ENCODE measurements at regions not wholly inside any gene's neighbourhood (a gene's known extent, or its start where the extent isn't known, plus 50 kb on each side); places are given as distances from the start of the nearest gene placed in this dataset.

DNA sequence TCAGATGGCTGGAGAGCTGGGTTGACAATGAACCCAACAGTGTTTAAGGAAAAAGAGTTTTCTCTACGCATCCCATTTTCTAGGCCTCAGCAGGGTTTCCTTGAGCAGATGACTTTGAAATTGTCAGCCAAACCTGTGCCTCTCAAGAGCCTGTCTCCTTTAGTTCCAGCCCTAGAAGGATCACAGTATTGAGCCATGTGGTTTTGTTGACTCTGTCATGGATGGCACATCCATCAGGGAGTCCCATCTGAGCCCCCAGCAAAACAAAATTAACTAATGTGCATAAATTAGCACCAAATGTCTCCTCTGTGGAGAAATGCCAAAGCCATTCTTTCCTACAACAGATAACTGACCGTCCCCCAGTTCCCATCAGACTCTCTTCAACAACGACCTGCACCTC, 103.8 kb upstream of the BLID start:
- no peak overlapping the region for H4K8ac ChIP-seq (ENCODE audit: extremely low read depth, insufficient read depth, low read length)
- H2BK15ac ChIP-seq (ENCODE audit: low read length), result no peak overlapping the region
- H2AFZ ChIP-seq (ENCODE audit: low read length), result no peak overlapping the region
- no peak overlapping the region for H2AK5ac ChIP-seq (ENCODE audit: low read depth, low read length)
- no peak overlapping the region for H3K9ac ChIP-seq (replicated peaks in 1 of 4; ENCODE audit: extremely low read depth in 1 of 4, low read depth in 3 of 4, low read length in 3 of 4)
- no peak overlapping the region for H2BK20ac ChIP-seq (ENCODE audit: low read length)
- 88% methylated on average over 3 of the region's 3 CpGs; no CpG with 5 or more reads in 1 of the 2 experiments for WGBS, 2 experiments (ENCODE audit: extremely low coverage in 1 of 2, insufficient coverage in 1 of 2, insufficient read length in 1 of 2, insufficient replicate concordance in 2 of 2, low coverage in 1 of 2, low lambda C conversion rate in 2 of 2, missing lambda C conversion rate in 1 of 2)
- no peaks in the 10 kb centered on the region for H3K23me2 ChIP-seq (ENCODE audit: low read depth, low read length)
- ChIA-PET POLR2A (ENCODE audit: partially characterized antibody) (no interaction called here), CTCF (ENCODE audit: partially characterized antibody) (interaction anchor here (0.6 to 2.5 kb wide), 3 partner anchors 16 to 174 kb away, joined by 3 to 9 read pairs (median 3); no protein-coding TSS in a partner anchor)
- no peak overlapping the region for H2BK120ac ChIP-seq (replicated peaks; ENCODE audit: low read depth, low read length)
- no peak overlapping the region for H3K4me3 ChIP-seq (ENCODE audit: extremely low read depth in 1 of 4, insufficient read depth in 2 of 4, low read depth in 3 of 4, low read length in 4 of 4)
- no peak overlapping the region for H3K4ac ChIP-seq (replicated peaks; ENCODE audit: insufficient read length, low read depth, low read length)
- H3K79me2 ChIP-seq (ENCODE audit: control insufficient read depth in 1 of 2, insufficient read depth in 2 of 2, low read length in 2 of 2), result no peaks in the 10 kb centered on the region
- no peaks in the 10 kb centered on the region for H4K20me1 ChIP-seq (replicated peaks in 1 of 2; ENCODE audit: control insufficient read depth in 1 of 2, insufficient read depth in 2 of 2, low read length in 2 of 2)
- FAIRE-seq (no peak), DNase-seq (ENCODE audit: low read depth in 1 of 2, low spot score in 2 of 2) (no peak)
- H3K4me2 ChIP-seq (ENCODE audit: insufficient read depth in 1 of 2, low read depth in 2 of 2, low read length in 2 of 2), result no peak overlapping the region
- no peak overlapping the region for H3K18ac ChIP-seq (ENCODE audit: extremely low read depth, low read length)
- no peaks in the 10 kb centered on the region for H3K79me1 ChIP-seq (ENCODE audit: low read depth, low read length)
- H3K4me1 ChIP-seq (replicated peaks in 1 of 4; ENCODE audit: control insufficient read depth in 3 of 4, insufficient read depth in 4 of 4, low read length in 3 of 4), result peaks cover 0 to 4% (median 2%) of the 10 kb centered on the region in 4 experiments; a peak in 3 of 7 replicates
- H2BK5ac ChIP-seq (ENCODE audit: low read depth, low read length), result no peak overlapping the region
- H2BK12ac ChIP-seq (ENCODE audit: low read depth, low read length), result no peak overlapping the region
- no peaks in the 10 kb centered on the region for H3K9me3 ChIP-seq (ENCODE audit: insufficient read depth in 2 of 2, low read depth in 1 of 2, low read length in 1 of 2)
- H4K91ac ChIP-seq (replicated peaks; ENCODE audit: insufficient read length, low read length), result no peak overlapping the region
- H3K14ac ChIP-seq (ENCODE audit: insufficient read length), result no peak overlapping the region
- H3K56ac ChIP-seq (replicated peaks; ENCODE audit: insufficient read length, low read depth, low read length), result no peak overlapping the region
- no peaks in the 10 kb centered on the region for H3K36me3 ChIP-seq (ENCODE audit: control insufficient read depth in 2 of 4, insufficient read depth in 4 of 4, low read length in 3 of 4)
- no peak overlapping the region for H3K27ac ChIP-seq (ENCODE audit: low read depth, low read length)
- no peak overlapping the region for H3K23ac ChIP-seq (ENCODE audit: insufficient read length)
- H4K5ac ChIP-seq (ENCODE audit: insufficient read length, low read depth, low read length), result no peak overlapping the region
- no peaks in the 10 kb centered on the region for H3K27me3 ChIP-seq (replicated peaks in 1 of 4; ENCODE audit: control insufficient read depth in 3 of 4, extremely low read depth in 1 of 4, insufficient read depth in 3 of 4, low read length in 3 of 4)
- TF ChIP-seq CHD1 (IDR thresholded peaks at IDR 0.05; ENCODE audit: low read depth, low read length) (no peak), KDM4A (IDR thresholded peaks at IDR 0.05; ENCODE audit: low read depth, low read length, severe bottlenecking) (no peak), SP4 (IDR thresholded peaks at IDR 0.05; ENCODE audit: low read length) (no peak), YY1 (IDR thresholded peaks at IDR 0.05; ENCODE audit: low read depth, low read length) (no peak), RBBP5 (IDR thresholded peaks at IDR 0.05; ENCODE audit: borderline replicate concordance, low read depth, low read length) (no peak), KDM1A (IDR thresholded peaks at IDR 0.05; ENCODE audit: borderline replicate concordance, low read length) (no peak), RAD21 (IDR thresholded peaks at IDR 0.05 in 1 of 2, conservative IDR thresholded peaks at IDR 0.05 in 1 of 2; ENCODE audit: low read depth in 2 of 2, low read length in 2 of 2) (no peak)
- TF ChIP-seq, protein P1, sequence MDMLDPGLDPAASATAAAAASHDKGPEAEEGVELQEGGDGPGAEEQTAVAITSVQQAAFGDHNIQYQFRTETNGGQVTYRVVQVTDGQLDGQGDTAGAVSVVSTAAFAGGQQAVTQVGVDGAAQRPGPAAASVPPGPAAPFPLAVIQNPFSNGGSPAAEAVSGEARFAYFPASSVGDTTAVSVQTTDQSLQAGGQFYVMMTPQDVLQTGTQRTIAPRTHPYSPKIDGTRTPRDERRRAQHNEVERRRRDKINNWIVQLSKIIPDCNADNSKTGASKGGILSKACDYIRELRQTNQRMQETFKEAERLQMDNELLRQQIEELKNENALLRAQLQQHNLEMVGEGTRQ (IDR thresholded peaks at IDR 0.05; ENCODE audit: low read length), result no peak

All from H1 (cell line).